IMR-90 (cell line): ENCODE measurements at regions not wholly inside any gene's neighbourhood (a gene's known extent, or its start where the extent isn't known, plus 50 kb on each side); places are given as distances from the start of the nearest gene placed in this dataset.

Experiments used
- ATAC-seq: fragments of 200-7000 bp; cut with Tn5 transposase; 2 replicates; pipeline ENCODE4 v1.9.1; 2020; ENCODE audit warnings: low read depth, mild to moderate bottlenecking, moderate library complexity
- BruUV-seq: library from RNA; stranded (reverse); fragments of 400-500 nt; replicated peaks from 2 replicates; lab custom pipeline; 2021; lab: Mats Ljungman, UMichigan
- CTCF ChIA-PET: fragments of 300-600 bp; formaldehyde crosslinking; extraction: SDS; loops from one replicate; lab custom pipeline; 2021; ENCODE audit warnings: antibody characterized with exemption; lab: Yijun Ruan, JAX
- POLR2A ChIA-PET: fragments of 300-600 bp; sonication (Branson Sonifier 250); formaldehyde crosslinking; loops from one replicate; lab custom pipeline; 2022; ENCODE audit warnings: antibody characterized with exemption; ENCODE audit not compliant: unreplicated experiment; lab: Charles Lee
- DNase-seq: peaks from one replicate; pipeline ENCODE4 v3.0.0; 2013
- H2AFZ ChIP-seq: replicated peaks from 2 replicates; pipeline ENCODE3; 2013; ENCODE audit warnings: low read length, mild to moderate bottlenecking; ENCODE audit not compliant: poor library complexity
- H2AK5ac ChIP-seq: 2 replicates; pipeline ENCODE4 v1.6.1; 2013; ENCODE audit warnings: low read depth, low read length, inconsistent platforms
- H2AK9ac ChIP-seq: replicated peaks from 2 replicates; pipeline ENCODE3; 2013; ENCODE audit warnings: mild to moderate bottlenecking, low read depth, low read length, moderate library complexity; ENCODE audit not compliant: poor library complexity
- H2BK120ac ChIP-seq: 2 replicates; pipeline ENCODE4 v1.6.1; 2013; ENCODE audit warnings: low read depth, low read length, inconsistent platforms
- H2BK15ac ChIP-seq: 3 replicates; pipeline ENCODE4 v1.6.1; 2013; ENCODE audit warnings: low read depth, low read length, inconsistent platforms
- H2BK20ac ChIP-seq: 2 replicates; pipeline ENCODE4 v1.6.1; 2013; ENCODE audit warnings: low read depth, mild to moderate bottlenecking, inconsistent platforms, low read length, moderate library complexity
- H2BK5ac ChIP-seq: 2 replicates; pipeline ENCODE4 v1.6.1; 2013; ENCODE audit warnings: mild to moderate bottlenecking, low read depth, low read length, inconsistent platforms; ENCODE audit not compliant: poor library complexity, severe bottlenecking
- H3K14ac ChIP-seq: replicated peaks from 2 replicates; pipeline ENCODE4 v1.6.1; 2013; ENCODE audit warnings: low read depth, low read length, inconsistent platforms
- H3K18ac ChIP-seq: 2 replicates; pipeline ENCODE4 v1.6.1; 2013; ENCODE audit warnings: low read depth, low read length, control low read depth
- H3K23ac ChIP-seq: 2 replicates; pipeline ENCODE4 v1.6.1; 2013; ENCODE audit warnings: low read depth, low read length, inconsistent platforms
- H3K27ac ChIP-seq: 2 replicates; pipeline ENCODE4 v1.5.1; 2013; ENCODE audit warnings: mild to moderate bottlenecking, control low read depth, low read length; ENCODE audit not compliant: insufficient read depth
- H3K27me3 ChIP-seq: 2 replicates; pipeline ENCODE4 v1.6.1; 2013; ENCODE audit warnings: low read length; ENCODE audit not compliant: control insufficient read depth, insufficient read depth
- H3K36me3 ChIP-seq: 2 replicates; pipeline ENCODE4 v1.6.1; 2013; ENCODE audit warnings: low read length, mixed read lengths; ENCODE audit not compliant: control insufficient read depth, insufficient read depth
- H3K4ac ChIP-seq: 2 replicates; pipeline ENCODE4 v1.6.1; 2013; ENCODE audit warnings: low read depth, low read length, inconsistent platforms
- H3K4me1 ChIP-seq: 2 replicates; pipeline ENCODE4 v1.6.1; 2013; ENCODE audit warnings: low read length, mixed read lengths; ENCODE audit not compliant: control insufficient read depth, insufficient read depth
- H3K4me2 ChIP-seq: 2 replicates; pipeline ENCODE4 v1.6.1; 2013; ENCODE audit warnings: low read depth, mild to moderate bottlenecking, control low read depth, low read length, moderate library complexity
- H3K4me3 ChIP-seq: 2 replicates; pipeline ENCODE4 v1.5.1; 2013; ENCODE audit warnings: low read depth, mild to moderate bottlenecking, control low read depth, low read length, moderate library complexity; ENCODE audit not compliant: insufficient read depth
- H3K56ac ChIP-seq: 2 replicates; pipeline ENCODE4 v1.6.1; 2013; ENCODE audit warnings: low read length, inconsistent platforms; ENCODE audit not compliant: insufficient read depth; ENCODE audit errors: extremely low read depth
- H3K79me1 ChIP-seq, 2 experiments: 2 replicates each; pipeline ENCODE4 v1.6.1; 2013; ENCODE audit warnings: low read length in 2 of 2, inconsistent platforms in 1 of 2, low read depth in 1 of 2
- H3K9ac ChIP-seq: 2 replicates; pipeline ENCODE4 v1.6.1; 2013; ENCODE audit warnings: low read depth, low read length, control low read depth
- H3K9me1 ChIP-seq: 2 replicates; pipeline ENCODE4 v1.6.1; 2013; ENCODE audit warnings: low read length, inconsistent platforms; ENCODE audit not compliant: insufficient read depth
- H3K9me3 ChIP-seq: 2 replicates; pipeline ENCODE4 v1.6.1; 2013; ENCODE audit warnings: low read length; ENCODE audit not compliant: control insufficient read depth, insufficient read depth
- H4K20me1 ChIP-seq: 2 replicates; pipeline ENCODE4 v1.6.1; 2013; ENCODE audit warnings: low read length, inconsistent platforms; ENCODE audit not compliant: insufficient read depth
- H4K5ac ChIP-seq: 2 replicates; pipeline ENCODE4 v1.6.1; 2013; ENCODE audit warnings: mild to moderate bottlenecking, low read depth, low read length, control low read depth
- H4K8ac ChIP-seq, 2 experiments: 2 replicates each; pipeline ENCODE4 v1.6.1; 2013; ENCODE audit warnings: low read depth in 2 of 2, low read length in 2 of 2, control low read depth in 1 of 2, inconsistent platforms in 1 of 2
- H4K91ac ChIP-seq: 2 replicates; pipeline ENCODE4 v1.6.1; 2013; ENCODE audit warnings: low read depth, low read length, inconsistent platforms; ENCODE audit not compliant: insufficient read depth
- MAFK ChIP-seq: IDR thresholded peaks from 2 replicates; pipeline ENCODE4 v1.6.1; 2012; ENCODE audit warnings: low read depth, low read length, improper control_type of control experiment
- NFE2L2 ChIP-seq: fragments of 150-350 bp; IDR thresholded peaks from 2 replicates; pipeline ENCODE4 v1.6.1; 2016; ENCODE audit warnings: low read depth, mild to moderate bottlenecking, low read length
- WGBS, 2 experiments: methylation state at CpG; one replicate each; pipeline versions ENCODE4 v1.1.5 to v1.1.7; 2013; ENCODE audit warnings: missing lambda C conversion rate in 2 of 2; ENCODE audit not compliant: insufficient read length in 1 of 2; ENCODE audit errors: extremely low coverage in 2 of 2; 5-methylcytosine and 5-hydroxymethylcytosine counted together
- dilution Hi-C: fragments of 300-500 bp; cut with HindIII; formaldehyde crosslinking; loops from one replicate; pipeline ENCODE4 v1.14.3; 2018; ENCODE audit warnings: low sequenced_read_pairs; ENCODE audit not compliant: unreplicated experiment
- in situ Hi-C: fragments of 300-500 bp; cut with MboI; formaldehyde crosslinking; loops from 3 replicates; pipeline ENCODE4 v1.14.3; 2019; ENCODE audit warnings: low sequenced_read_pairs, inconsistent platforms, mixed read lengths
- intact Hi-C: fragments of 100-400 bp; cut with micrococcal nuclease; formaldehyde crosslinking; loops from 2 replicates; pipeline ENCODE4 v1.10.0; 2022

DNA sequence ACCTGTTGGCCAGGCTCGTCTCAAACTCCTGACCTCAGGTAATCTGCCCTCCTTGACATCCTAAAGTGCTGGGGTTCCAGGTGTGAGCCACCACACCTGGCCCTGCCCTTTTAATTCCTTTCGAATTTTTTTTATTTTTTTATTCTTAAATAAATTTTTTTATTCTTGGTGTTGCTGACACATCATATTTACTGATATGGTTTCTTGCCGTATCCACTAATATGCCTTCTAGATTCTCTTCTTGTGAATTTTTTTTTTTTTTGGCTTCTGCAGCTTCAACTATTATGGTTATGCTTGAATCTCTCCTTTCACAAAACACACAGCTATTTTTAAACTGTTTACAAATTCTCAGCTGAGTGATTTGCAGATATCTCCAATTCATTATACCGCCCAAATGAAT, 353.4 kb upstream of the ADGRL3 start:
- Histone ChIP-seq H3K9ac (no peak overlapping the region), H3K4ac (no peak overlapping the region), H2BK120ac (no peak overlapping the region), H3K36me3 (no peaks in the 10 kb centered on the region), H2BK15ac (no peak overlapping the region), H2AFZ (no peak overlapping the region), H4K8ac (no peak overlapping the region), H2AK5ac (no peak overlapping the region), H3K18ac (no peak overlapping the region), H3K4me2 (no peak overlapping the region), H3K23ac (no peak overlapping the region), H2BK20ac (no peak overlapping the region), H3K4me1 (no peaks in the 10 kb centered on the region), H4K20me1 (no peaks in the 10 kb centered on the region), H3K56ac (no peak overlapping the region), H2BK5ac (no peak overlapping the region), H4K91ac (no peak overlapping the region), H4K5ac (no peak overlapping the region), H3K14ac (no peak overlapping the region), H3K4me3 (no peak overlapping the region), H3K9me3 (no peaks in the 10 kb centered on the region), H3K27me3 (no peaks in the 10 kb centered on the region), H3K27ac (no peak overlapping the region), H3K9me1 (no peaks in the 10 kb centered on the region), H3K79me1 (no peaks in the 10 kb centered on the region), H2AK9ac (no peak overlapping the region)
- in situ Hi-C loops: no loop called here
- DNase-seq (no peak), ATAC-seq (no peak)
- ChIA-PET CTCF (no interaction called here), POLR2A (interaction anchor here (0.6 kb wide), 1 partner anchor 8 kb away, joined by 3 read pairs; no protein-coding TSS in a partner anchor)
- TF ChIP-seq NFE2L2 (no peak), MAFK (peak; percentile 55; the same call in 1 of the 2 replicates)
- WGBS, 2 experiments: no CpG with 5 or more reads among the region's 4 CpGs
- intact Hi-C loops: no loop called here
- no TSS peak for BruUV-seq
- dilution Hi-C loops: no loop called here
